BE2C (cell line): ENCODE measurements at regions not wholly inside any gene's neighbourhood (a gene's known extent, or its start where the extent isn't known, plus 50 kb on each side); places are given as distances from the start of the nearest gene placed in this dataset.

ENCODE experiments used
- DNase-seq: peaks from one replicate; pipeline ENCODE4 v3.0.0-alpha.2; 2020
- H3K27me3 ChIP-seq: fragments of 250-450 bp; sonication (Bioruptor Pico); 2 replicates; pipeline ENCODE4 v1.5.1; 2020; ENCODE audit warnings: mild to moderate bottlenecking
- H3K36me3 ChIP-seq: fragments of 250-450 bp; sonication (Bioruptor Pico); 2 replicates; pipeline ENCODE4 v1.5.1; 2020; ENCODE audit warnings: mild to moderate bottlenecking
- H3K4me1 ChIP-seq: fragments of 250-450 bp; sonication (Bioruptor Pico); 2 replicates; pipeline ENCODE4 v1.5.1; 2020
- H3K4me3 ChIP-seq: 2 replicates; pipeline ENCODE4 v1.5.1; 2011; ENCODE audit warnings: low read depth, low read length
- H3K9me3 ChIP-seq: fragments of 250-450 bp; sonication (Bioruptor Pico); 2 replicates; pipeline ENCODE4 v1.5.1; 2020
- CTCF ChIP-seq: IDR thresholded peaks from 2 replicates; pipeline ENCODE4 v1.5.1; 2012; ENCODE audit warnings: mild to moderate bottlenecking, low read depth, low read length

- no peak for TF ChIP-seq CTCF
- Histone ChIP-seq H3K9me3 (no peaks in the 10 kb centered on the region; the same call in 1 of the 2 replicates), H3K36me3 (no peaks in the 10 kb centered on the region), H3K4me3 (no peak overlapping the region), H3K4me1 (peaks cover 18% of the 10 kb centered on the region), H3K27me3 (no peaks in the 10 kb centered on the region)
- DNase-seq = no peak
Observed at GRCh38 chr4:129437347-129437746, 341.4 kb downstream of the C4orf33 start.

- Histone ChIP-seq H3K27me3 (no peaks in the 10 kb centered on the region), H3K4me3 (0 out of 2 replicates have a peak overlapping the region, but pooled peaks have one; percentile 4), H3K9me3 (no peaks in the 10 kb centered on the region; the same call in 1 of the 2 replicates), H3K4me1 (peaks cover 18% of the 10 kb centered on the region), H3K36me3 (no peaks in the 10 kb centered on the region)
- TF ChIP-seq CTCF = no peak
- peak; percentile 22 for DNase-seq
Observed at GRCh38 chr4:129438456-129438981, 342.6 kb downstream of the C4orf33 start.

- peak; percentile 26 for DNase-seq
- TF ChIP-seq CTCF = no peak
Observed at GRCh38 chr4:129446074-129446473, 350.1 kb downstream of the C4orf33 start.

GRCh38 chr4:129453524-129454200 is 357.7 kb downstream of the C4orf33 start:
- no peak for DNase-seq
- no peaks in the 10 kb centered on the region for H3K36me3 ChIP-seq
- TF ChIP-seq CTCF = no peak

More at GRCh38 chr4:129446074-129446473, 350.1 kb downstream of the C4orf33 start:
- no peak overlapping the region for H3K4me3 ChIP-seq
- H3K4me1 ChIP-seq = no peaks in the 10 kb centered on the region
- no peaks in the 10 kb centered on the region; the same call in 1 of the 2 replicates for H3K9me3 ChIP-seq
- H3K27me3 ChIP-seq = no peaks in the 10 kb centered on the region
- no peaks in the 10 kb centered on the region for H3K36me3 ChIP-seq

GRCh38 chr4:129455482-129455881 is 359.5 kb downstream of the C4orf33 start:
- no peak for TF ChIP-seq CTCF
- H3K36me3 ChIP-seq = no peaks in the 10 kb centered on the region
- no peaks in the 10 kb centered on the region for H3K27me3 ChIP-seq
- DNase-seq = peak; percentile 78
- no peaks in the 10 kb centered on the region for H3K9me3 ChIP-seq
- H3K4me3 ChIP-seq = no peak overlapping the region
- H3K4me1 ChIP-seq = peaks cover 27% of the 10 kb centered on the region

More at GRCh38 chr4:129453524-129454200, 357.7 kb downstream of the C4orf33 start:
- H3K4me1 ChIP-seq = peaks cover 27% of the 10 kb centered on the region
- no peaks in the 10 kb centered on the region for H3K27me3 ChIP-seq
- H3K4me3 ChIP-seq = no peak overlapping the region
- H3K9me3 ChIP-seq = no peaks in the 10 kb centered on the region

DNA sequence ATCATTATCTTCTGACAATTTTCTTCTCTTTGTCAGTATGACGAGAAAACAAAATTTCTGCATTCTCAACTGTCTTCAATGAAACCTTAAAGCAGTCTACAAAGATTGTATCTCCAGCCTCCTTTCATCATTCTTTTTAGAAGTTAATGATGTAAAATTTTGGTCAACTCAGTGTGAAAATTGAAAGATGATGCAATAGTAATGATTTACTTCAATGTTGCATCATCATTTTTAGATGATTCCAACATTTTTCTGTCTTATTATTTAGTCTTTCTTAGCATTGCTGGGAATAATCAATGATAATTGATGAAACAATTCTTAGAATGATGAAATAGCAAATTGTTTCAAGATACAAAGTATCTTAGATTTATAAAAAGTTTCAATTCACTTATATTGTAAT is 372.7 kb downstream of the C4orf33 start:
- DNase-seq = no peak
- no peak for TF ChIP-seq CTCF
- Histone ChIP-seq H3K27me3 (no peaks in the 10 kb centered on the region), H3K4me1 (no peaks in the 10 kb centered on the region), H3K36me3 (no peaks in the 10 kb centered on the region), H3K9me3 (no peaks in the 10 kb centered on the region), H3K4me3 (no peak overlapping the region)
